Aorta (tissue), 5 donors: ENCODE measurements at regions not wholly inside any gene's neighbourhood (a gene's known extent, or its start where the extent isn't known, plus 50 kb on each side); places are given as distances from the start of the nearest gene placed in this dataset.
"Not testable (repeated sequence)": the region's sequence is repeated elsewhere in the genome, so short reads cannot be mapped to it uniquely, and the experiment has no call there.

Experiments
- ATAC-seq: fragments of 200-7000 bp; cut with Tn5 transposase; one replicate; pipeline ENCODE4 v1.9.1; 2022; ENCODE audit warnings: moderate library complexity; ENCODE audit not compliant: low FRiP score
- DNase-seq, 2 donors: peaks; one replicate each; pipeline ENCODE4 v3.0.0-alpha.2; 2020
- H3K27ac ChIP-seq, 2 donors: one replicate each; pipeline ENCODE4 v1.5.1; 2013; ENCODE audit warnings: low read length in 2 of 2, mild to moderate bottlenecking in 2 of 2, moderate library complexity in 2 of 2, control low read depth in 1 of 2, inconsistent platforms in 1 of 2, low read depth in 1 of 2
- H3K27me3 ChIP-seq, 2 donors: one replicate each; pipeline ENCODE4 v1.6.1; 2013; ENCODE audit warnings: control low read depth in 1 of 2, low read length in 1 of 2, mild to moderate bottlenecking in 1 of 2, moderate library complexity in 1 of 2; ENCODE audit not compliant: insufficient read depth in 2 of 2, control insufficient read depth in 1 of 2
- H3K36me3 ChIP-seq, 2 donors: one replicate each; pipeline ENCODE4 v1.6.1; 2013; ENCODE audit warnings: control low read depth in 1 of 2, low read length in 1 of 2, mild to moderate bottlenecking in 1 of 2; ENCODE audit not compliant: insufficient read depth in 2 of 2, control insufficient read depth in 1 of 2
- H3K4me1 ChIP-seq, 2 donors: one replicate each; pipeline ENCODE4 v1.6.1; 2013; ENCODE audit warnings: low read length in 2 of 2, control low read depth in 1 of 2, mild to moderate bottlenecking in 1 of 2, moderate library complexity in 1 of 2; ENCODE audit not compliant: insufficient read depth in 2 of 2, control insufficient read depth in 1 of 2
- H3K4me3 ChIP-seq, 2 donors: one replicate each; pipeline ENCODE4 v1.5.1; 2013; ENCODE audit warnings: low read length in 2 of 2, control low read depth in 1 of 2, mild to moderate bottlenecking in 1 of 2
- H3K9me3 ChIP-seq: one replicate; pipeline ENCODE4 v1.6.1; 2013; ENCODE audit warnings: mild to moderate bottlenecking, low read length; ENCODE audit not compliant: control insufficient read depth
- WGBS, 2 donors: extraction: QIAGEN DNeasy Blood & Tissue Kit; methylation state at CpG; one replicate each; pipeline ENCODE4 v1.1.7; 2013; 5-methylcytosine and 5-hydroxymethylcytosine counted together
- intact Hi-C, 2 donors: fragments of 100-400 bp; cut with DNase I; formaldehyde crosslinking; loops; one replicate each; pipeline versions ENCODE4 v1.14.2 to v1.15.0; 2022
- donor health status: healthy with polysubstance abuse.
- donor health status: Bipolar disorder and iron deficiency.
- donor health status: DM: no; HTN: no; CAD: no.
- donor health status: DM: no; HTN: no; CAD: no.
- donor health status: DM: yes; HTN: yes; CAD: no.

DNA sequence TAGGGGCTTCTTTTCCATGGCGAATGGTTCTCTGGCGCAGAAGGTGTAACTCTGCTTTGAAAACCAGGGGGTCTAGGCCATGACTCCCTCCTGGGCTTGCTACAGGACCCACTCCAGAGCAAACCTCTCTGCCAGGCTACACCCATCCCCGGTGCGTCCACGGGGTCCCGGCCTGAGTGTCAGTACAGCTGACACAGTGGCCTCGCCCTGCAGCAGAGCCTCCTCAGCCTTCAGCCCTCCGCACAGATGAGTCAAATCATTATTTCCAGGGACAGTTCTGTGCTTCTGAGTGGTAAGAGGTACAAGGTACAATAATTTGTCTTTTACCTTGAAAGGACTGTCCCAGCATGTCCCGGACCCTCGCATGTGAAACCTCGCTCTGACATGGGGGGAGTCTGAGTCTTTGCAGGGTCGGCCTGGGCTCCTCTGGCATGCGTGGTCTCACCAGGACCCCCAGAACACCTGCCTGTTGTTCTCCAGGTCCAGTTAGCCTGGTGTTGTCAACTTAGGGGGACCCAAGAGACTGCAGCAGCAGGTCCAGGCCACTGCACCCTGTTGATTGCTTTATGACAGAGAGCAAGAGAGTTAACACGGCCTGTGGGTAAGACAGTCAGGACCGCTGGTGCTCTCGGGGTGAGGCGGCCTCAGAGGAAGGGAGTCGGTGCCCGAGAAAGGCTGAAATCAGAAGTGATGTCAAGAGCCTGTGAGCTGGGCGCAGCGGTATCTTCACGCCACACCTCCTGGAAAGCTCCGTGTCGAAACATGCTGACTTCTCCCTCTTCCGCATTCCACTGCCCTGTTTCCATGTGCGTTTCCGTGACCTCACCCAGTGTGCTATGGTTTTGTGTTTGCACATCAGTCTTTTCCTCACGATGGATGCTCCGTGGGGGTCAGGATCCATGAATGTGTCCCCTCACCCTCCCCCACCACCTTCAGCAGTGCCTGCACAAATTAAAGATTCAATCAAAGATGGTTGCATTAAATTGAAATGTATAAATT lies 340.1 kb downstream of the EIPR1 start:
- 86 to 87% methylated on average over 29 of the region's 29 CpGs for WGBS, 2 donors

GRCh38 chr2:3036432-3037125 lies 341.0 kb downstream of the EIPR1 start:
- intact Hi-C loops: no loop called here
- Histone ChIP-seq H3K36me3 (no peaks in the 10 kb centered on the region), H3K4me3 (no peak overlapping the region), H3K27me3 (no peaks in the 10 kb centered on the region), H3K4me1 (no peaks in the 10 kb centered on the region), H3K27ac (no peak overlapping the region), H3K9me3 (no peaks in the 10 kb centered on the region)
- ATAC-seq (no peak), DNase-seq (no peak)
- 91 to 95% methylated on average over 18 of the region's 18 CpGs for WGBS, 2 donors

More for the DNA sequence above, 340.1 kb downstream of the EIPR1 start:
- no peaks in the 10 kb centered on the region for H3K4me1 ChIP-seq
- H3K27me3 ChIP-seq: no peaks in the 10 kb centered on the region
- no peaks in the 10 kb centered on the region for H3K36me3 ChIP-seq
- H3K27ac ChIP-seq: no peak overlapping the region
- H3K4me3 ChIP-seq: no peak overlapping the region
- H3K9me3 ChIP-seq: no peaks in the 10 kb centered on the region
- intact Hi-C loops: no loop called here
- DNase-seq (no peak), ATAC-seq (no peak)

DNA sequence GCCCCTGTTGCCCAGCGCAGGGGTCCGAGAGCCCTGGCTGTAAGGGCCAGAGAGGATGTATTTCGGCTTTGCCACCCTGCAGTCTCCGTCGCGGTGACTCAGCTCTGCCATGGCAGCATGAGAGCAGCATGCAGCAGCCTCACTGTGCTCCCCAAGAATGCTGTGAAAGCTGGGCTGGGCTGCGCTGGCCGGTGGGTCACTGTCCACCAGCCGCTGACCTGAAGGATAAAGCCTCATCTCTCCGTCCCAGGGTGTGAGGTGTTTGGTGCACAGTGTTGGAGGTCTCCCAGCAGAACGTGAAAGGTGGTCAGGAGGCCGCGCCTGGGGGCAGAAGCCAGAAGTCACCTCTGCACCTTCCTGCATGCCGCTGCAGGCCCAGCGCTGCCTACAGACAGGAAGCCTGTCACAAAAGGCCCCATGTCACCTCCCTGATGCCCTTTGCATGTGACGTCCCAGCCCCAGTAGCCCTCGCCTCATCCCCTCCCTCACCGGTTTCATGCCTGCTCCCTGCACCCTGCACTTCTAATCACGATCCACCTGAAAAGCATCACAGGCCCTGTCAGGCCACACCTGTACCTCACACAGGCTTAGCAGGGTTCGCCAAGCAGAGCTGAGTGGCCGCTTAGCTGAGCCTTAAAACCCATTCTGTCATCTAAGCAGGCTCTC lies 342.1 kb downstream of the EIPR1 start:
- Histone ChIP-seq H3K9me3 (no peaks in the 10 kb centered on the region), H3K4me1 (no peaks in the 10 kb centered on the region), H3K36me3 (no peaks in the 10 kb centered on the region), H3K27ac (no peak overlapping the region), H3K4me3 (no peak overlapping the region), H3K27me3 (no peaks in the 10 kb centered on the region)
- no peak for DNase-seq
- intact Hi-C loops: no loop called here
- 90% methylated on average over 21 of the region's 21 CpGs for WGBS, 2 donors
- ATAC-seq: peak; percentile 38

GRCh38 chr2:3034856-3035255 lies 342.8 kb downstream of the EIPR1 start:
- DNase-seq (no peak), ATAC-seq (peak; percentile 68)
- Histone ChIP-seq H3K36me3 (no peaks in the 10 kb centered on the region), H3K4me1 (no peaks in the 10 kb centered on the region), H3K4me3 (no peak overlapping the region), H3K9me3 (no peaks in the 10 kb centered on the region), H3K27me3 (no peaks in the 10 kb centered on the region), H3K27ac (no peak overlapping the region)
- intact Hi-C loops: no loop called here
- 84 to 87% methylated on average over 13 of the region's 13 CpGs for WGBS, 2 donors

GRCh38 chr2:3034396-3034795 lies 343.2 kb downstream of the EIPR1 start:
- ATAC-seq (no peak), DNase-seq (no peak)
- intact Hi-C loops: no loop called here
- Histone ChIP-seq H3K27ac (no peak overlapping the region), H3K4me3 (no peak overlapping the region), H3K4me1 (no peaks in the 10 kb centered on the region), H3K27me3 (no peaks in the 10 kb centered on the region), H3K36me3 (no peaks in the 10 kb centered on the region), H3K9me3 (no peaks in the 10 kb centered on the region)
- WGBS, 2 donors: 65 to 69% methylated on average over 7 of the region's 7 CpGs

DNA sequence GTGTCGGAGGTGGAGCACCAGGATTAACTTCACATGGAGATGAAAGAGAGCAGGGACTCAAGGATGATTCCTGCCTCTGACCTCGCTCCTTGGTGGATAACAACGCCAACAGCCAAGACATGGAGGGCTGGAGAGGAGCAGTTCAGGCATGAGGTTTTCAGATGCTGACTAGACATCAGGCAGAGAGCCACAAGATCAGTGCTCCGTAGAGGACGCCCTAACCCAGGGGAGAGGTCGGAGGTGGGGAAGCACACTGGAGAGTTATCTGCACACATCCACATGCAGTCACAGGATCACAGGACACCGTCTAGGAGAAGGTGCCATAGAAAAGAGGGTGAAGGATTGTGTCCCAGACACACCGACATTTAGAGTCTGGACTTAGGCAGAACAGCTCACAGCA lies 344.3 kb downstream of the EIPR1 start:
- H3K4me3 ChIP-seq: no peak overlapping the region
- H3K27me3 ChIP-seq: no peaks in the 10 kb centered on the region
- intact Hi-C loops: no loop called here
- no peaks in the 10 kb centered on the region for H3K4me1 ChIP-seq
- H3K27ac ChIP-seq: no peak overlapping the region
- no peak for DNase-seq
- H3K9me3 ChIP-seq: no peaks in the 10 kb centered on the region
- 77 to 78% methylated on average over 8 of the region's 8 CpGs for WGBS, 2 donors
- ATAC-seq: no peak
- no peaks in the 10 kb centered on the region for H3K36me3 ChIP-seq

DNA sequence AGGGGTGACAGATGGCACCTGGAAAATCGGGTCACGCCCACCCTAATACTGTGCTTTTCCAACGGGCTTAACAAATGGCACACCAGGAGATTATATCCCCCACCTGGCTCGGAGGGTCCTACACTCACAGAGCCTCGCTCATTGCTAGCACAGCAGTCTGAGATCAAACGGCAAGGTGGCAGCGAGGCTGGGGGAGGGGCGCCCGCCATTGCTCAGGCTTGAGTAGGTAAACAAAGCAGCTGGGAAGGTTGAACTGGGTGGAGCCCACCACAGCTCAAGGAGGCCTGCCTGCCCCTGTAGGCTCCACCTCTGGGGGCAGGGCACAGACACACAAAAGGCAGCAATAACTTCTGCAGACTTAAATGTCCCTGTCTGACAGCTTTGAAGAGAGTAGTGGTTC lies 346.8 kb downstream of the EIPR1 start:
- intact Hi-C loops, H3K9me3 ChIP-seq, H3K4me1 ChIP-seq, H3K27ac ChIP-seq, H3K36me3 ChIP-seq, H3K4me3 ChIP-seq, H3K27me3 ChIP-seq, ATAC-seq, DNase-seq: not testable (repeated sequence)
- 83 to 84% methylated on average over 9 of the region's 9 CpGs for WGBS, 2 donors

DNA sequence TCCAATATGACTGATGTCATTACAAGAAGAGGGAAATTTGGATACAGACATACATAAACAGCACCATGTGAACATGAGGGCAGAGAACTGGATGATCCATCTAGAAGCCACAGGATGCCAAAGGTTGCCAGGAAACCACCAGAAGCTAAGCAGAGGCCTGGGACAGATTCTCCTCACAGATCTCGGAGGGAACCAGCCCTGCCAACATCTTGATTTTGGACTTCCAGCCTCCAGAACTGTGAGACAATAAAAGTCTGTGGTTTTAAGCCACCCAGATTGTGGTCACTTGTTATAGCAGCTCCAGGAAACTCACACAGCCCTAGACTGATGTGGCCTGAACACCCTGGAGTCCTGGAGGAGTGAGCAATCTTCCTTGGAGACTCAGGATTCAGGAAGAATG lies 351.6 kb downstream of the EIPR1 start:
- no peak for ATAC-seq
- no peaks in the 10 kb centered on the region for H3K36me3 ChIP-seq
- WGBS, 2 donors: 61 to 62% methylated on average over 1 of the region's 1 CpG
- no peaks in the 10 kb centered on the region for H3K4me1 ChIP-seq
- no peak overlapping the region for H3K4me3 ChIP-seq
- H3K27me3 ChIP-seq: no peaks in the 10 kb centered on the region
- intact Hi-C loops: no loop called here
- no peak for DNase-seq
- no peak overlapping the region for H3K27ac ChIP-seq
- no peaks in the 10 kb centered on the region for H3K9me3 ChIP-seq
